Body of pancreas (tissue), 4 donors: ENCODE measurements at regions not wholly inside any gene's neighbourhood (a gene's known extent, or its start where the extent isn't known, plus 50 kb on each side); places are given as distances from the start of the nearest gene placed in this dataset.

Experiments used
- CTCF ChIP-seq, 7 experiments: fragments of 450-650 bp in 4 of 7; fragments of 200-600 bp in 3 of 7; sonication (generic) in 3 of 7; IDR thresholded peaks; one replicate each; pipeline ENCODE4 v1.5.1; 2016 to 2019; ENCODE audit warnings: antibody characterized with exemption in 7 of 7
- POLR2A ChIP-seq, 3 donors: fragments of 450-650 bp; IDR thresholded peaks; one replicate each; pipeline ENCODE4 v1.6.1; 2016; ENCODE audit warnings: antibody characterized with exemption in 3 of 3, mild to moderate bottlenecking in 2 of 3

GRCh38 chr15:97092656-97093055 lies 762.2 kb downstream of the NR2F2 start:
- TF ChIP-seq CTCF (IDR thresholded peaks at IDR 0.05) = no peak
- TF ChIP-seq POLR2A (IDR thresholded peaks at IDR 0.05) = no peak
